H1 (cell line): ENCODE measurements at regions not wholly inside any gene's neighbourhood (a gene's known extent, or its start where the extent isn't known, plus 50 kb on each side); places are given as distances from the start of the nearest gene placed in this dataset.

Experiments used
- CTCF ChIA-PET: fragments of 300-600 bp; sonication (Branson Sonifier 250); formaldehyde crosslinking; loops from one replicate; lab custom pipeline; 2021; ENCODE audit not compliant: partially characterized antibody; lab: Charles Lee
- POLR2A ChIA-PET: fragments of 300-600 bp; sonication (Branson Sonifier 250); formaldehyde crosslinking; loops from one replicate; lab custom pipeline; 2021; ENCODE audit warnings: inconsistent platforms; ENCODE audit not compliant: partially characterized antibody; lab: Charles Lee
- DNase-seq, 2 experiments: peaks; one replicate each; pipeline versions ENCODE4 v3.0.0 to v3.0.0-alpha.2; 2010 to 2022; ENCODE audit warnings: low spot score in 2 of 2, low read depth in 1 of 2, mixed read lengths in 1 of 2
- FAIRE-seq: peaks from 2 replicates; lab custom pipeline; 2011; peaks lifted over from hg19 to GRCh38; lab: Jason Lieb, UNC
- H2AFZ ChIP-seq: 2 replicates; pipeline ENCODE4 v1.8.1; 2012; ENCODE audit warnings: low read length, inconsistent platforms
- H2AK5ac ChIP-seq: 2 replicates; pipeline ENCODE4 v1.6.1; 2013; ENCODE audit warnings: low read depth, low read length
- H2BK120ac ChIP-seq: replicated peaks from 2 replicates; pipeline ENCODE3; 2013; ENCODE audit warnings: low read depth, low read length, inconsistent platforms
- H2BK12ac ChIP-seq: 2 replicates; pipeline ENCODE4 v1.6.1; 2013; ENCODE audit warnings: low read depth, low read length
- H2BK15ac ChIP-seq: 2 replicates; pipeline ENCODE4 v1.6.1; 2013; ENCODE audit warnings: low read length
- H2BK20ac ChIP-seq: 2 replicates; pipeline ENCODE4 v1.6.1; 2013; ENCODE audit warnings: low read length
- H2BK5ac ChIP-seq: 2 replicates; pipeline ENCODE4 v1.6.1; 2013; ENCODE audit warnings: low read depth, low read length
- H3K14ac ChIP-seq: 2 replicates; pipeline ENCODE4 v1.6.1; 2013; ENCODE audit warnings: inconsistent platforms; ENCODE audit not compliant: insufficient read length
- H3K18ac ChIP-seq: 2 replicates; pipeline ENCODE4 v1.6.1; 2013; ENCODE audit warnings: low read length; ENCODE audit errors: extremely low read depth
- H3K23ac ChIP-seq: 2 replicates; pipeline ENCODE4 v1.6.1; 2013; ENCODE audit warnings: inconsistent platforms; ENCODE audit not compliant: insufficient read length
- H3K23me2 ChIP-seq: 2 replicates; pipeline ENCODE4 v1.6.1; 2013; ENCODE audit warnings: low read depth, low read length
- H3K27ac ChIP-seq: 2 replicates; pipeline ENCODE4 v1.6.1; 2011; ENCODE audit warnings: low read depth, low read length, inconsistent platforms
- H3K27me3 ChIP-seq, 4 experiments: replicated peaks in 1 of 4; 1 replicate in 1 of 4; 2 replicates in 3 of 4; pipeline versions ENCODE4 v1.6.1 to v1.8.1; 2011 to 2013; ENCODE audit warnings: low read length in 3 of 4, mild to moderate bottlenecking in 3 of 4, inconsistent platforms in 2 of 4, mixed read lengths in 2 of 4, moderate library complexity in 1 of 4; ENCODE audit not compliant: control insufficient read depth in 3 of 4, insufficient read depth in 3 of 4; ENCODE audit errors: extremely low read depth in 1 of 4
- H3K36me3 ChIP-seq, 4 experiments: 2 replicates each; pipeline versions ENCODE4 v1.6.1 to v1.8.1; 2011 to 2013; ENCODE audit warnings: mild to moderate bottlenecking in 4 of 4, low read length in 3 of 4, moderate library complexity in 2 of 4, control low read depth in 1 of 4, inconsistent platforms in 1 of 4; ENCODE audit not compliant: insufficient read depth in 4 of 4, control insufficient read depth in 2 of 4
- H3K4ac ChIP-seq: replicated peaks from 2 replicates; pipeline ENCODE3; 2013; ENCODE audit warnings: low read length, low read depth, mixed read lengths, inconsistent platforms; ENCODE audit not compliant: insufficient read length
- H3K4me1 ChIP-seq, 4 experiments: replicated peaks in 1 of 4; 1 replicate in 1 of 4; 2 replicates in 3 of 4; pipeline versions ENCODE4 v1.6.1 to v1.8.1; 2011 to 2013; ENCODE audit warnings: low read length in 3 of 4, inconsistent platforms in 2 of 4, mixed read lengths in 1 of 4; ENCODE audit not compliant: insufficient read depth in 4 of 4, control insufficient read depth in 3 of 4
- H3K4me2 ChIP-seq, 2 experiments: 2 replicates each; pipeline versions ENCODE4 v1.6.1 to v1.8.1; 2011 to 2013; ENCODE audit warnings: low read depth in 2 of 2, low read length in 2 of 2, control low read depth in 1 of 2, inconsistent platforms in 1 of 2, mild to moderate bottlenecking in 1 of 2; ENCODE audit not compliant: insufficient read depth in 1 of 2
- H3K4me3 ChIP-seq, 4 experiments: fragments of 200-600, 300-600 bp in 1 of 4; sonication (generic), shearing (Covaris generic), sonication (Bioruptor Twin) in 1 of 4; 2 replicates each; pipeline versions ENCODE4 v1.5.1 to v1.8.1; 2011 to 2016; ENCODE audit warnings: low read length in 4 of 4, low read depth in 3 of 4, control low read depth in 2 of 4, inconsistent platforms in 2 of 4, mild to moderate bottlenecking in 2 of 4, mixed read lengths in 1 of 4, moderate library complexity in 1 of 4; ENCODE audit not compliant: insufficient read depth in 2 of 4; ENCODE audit errors: extremely low read depth in 1 of 4
- H3K56ac ChIP-seq: replicated peaks from 2 replicates; pipeline ENCODE3; 2013; ENCODE audit warnings: low read depth, mild to moderate bottlenecking, mixed read lengths, low read length, inconsistent platforms; ENCODE audit not compliant: insufficient read length
- H3K79me1 ChIP-seq: 2 replicates; pipeline ENCODE4 v1.6.1; 2013; ENCODE audit warnings: low read depth, low read length, control low read depth
- H3K79me2 ChIP-seq, 2 experiments: 2 replicates each; pipeline versions ENCODE4 v1.6.1 to v1.8.1; 2012 to 2013; ENCODE audit warnings: low read length in 2 of 2, mild to moderate bottlenecking in 2 of 2, inconsistent platforms in 1 of 2; ENCODE audit not compliant: insufficient read depth in 2 of 2, control insufficient read depth in 1 of 2
- H3K9ac ChIP-seq, 4 experiments: replicated peaks in 1 of 4; 1 replicate in 1 of 4; 2 replicates in 3 of 4; pipeline versions ENCODE4 v1.6.1 to v1.8.1; 2011 to 2013; ENCODE audit warnings: low read depth in 3 of 4, low read length in 3 of 4, control low read depth in 2 of 4, mild to moderate bottlenecking in 2 of 4, moderate library complexity in 2 of 4, inconsistent platforms in 1 of 4; ENCODE audit errors: extremely low read depth in 1 of 4
- H3K9me3 ChIP-seq, 2 experiments: 2 replicates each; pipeline versions ENCODE4 v1.6.1 to v1.8.1; 2012 to 2013; ENCODE audit warnings: mild to moderate bottlenecking in 2 of 2, moderate library complexity in 2 of 2, control low read depth in 1 of 2, inconsistent platforms in 1 of 2, low read depth in 1 of 2, low read length in 1 of 2, mixed read lengths in 1 of 2; ENCODE audit not compliant: insufficient read depth in 2 of 2
- H4K20me1 ChIP-seq, 2 experiments: replicated peaks in 1 of 2; 2 replicates each; pipeline versions ENCODE3 to v1.8.1; 2011 to 2013; ENCODE audit warnings: inconsistent platforms in 2 of 2, low read length in 2 of 2, mild to moderate bottlenecking in 1 of 2; ENCODE audit not compliant: insufficient read depth in 2 of 2, control insufficient read depth in 1 of 2
- H4K5ac ChIP-seq: 2 replicates; pipeline ENCODE4 v1.6.1; 2013; ENCODE audit warnings: low read length, low read depth, mixed read lengths, inconsistent platforms; ENCODE audit not compliant: insufficient read length
- H4K8ac ChIP-seq: 2 replicates; pipeline ENCODE4 v1.8.0; 2013; ENCODE audit warnings: mild to moderate bottlenecking, moderate library complexity, low read length, inconsistent platforms; ENCODE audit not compliant: insufficient read depth; ENCODE audit errors: extremely low read depth
- H4K91ac ChIP-seq: replicated peaks from 2 replicates; pipeline ENCODE3; 2013; ENCODE audit warnings: low read length, mixed read lengths, inconsistent platforms; ENCODE audit not compliant: insufficient read length
- CTBP2 ChIP-seq: IDR thresholded peaks from 2 replicates; pipeline ENCODE4 v1.7.0; 2011; ENCODE audit warnings: borderline replicate concordance, mild to moderate bottlenecking, moderate library complexity, mixed read lengths, low read length; ENCODE audit not compliant: insufficient read depth, insufficient read length
- EP300 ChIP-seq, 2 experiments: IDR thresholded peaks; 1 replicate in 1 of 2; 2 replicates in 1 of 2; pipeline ENCODE4 v1.6.1; 2011 to 2012; ENCODE audit warnings: low read depth in 2 of 2, low read length in 2 of 2, mild to moderate bottlenecking in 2 of 2, borderline replicate concordance in 1 of 2, inconsistent platforms in 1 of 2, moderate library complexity in 1 of 2
- EZH2 ChIP-seq: fragments of 200-600 bp; sonication (generic); IDR thresholded peaks from 2 replicates; pipeline ENCODE4 v1.7.1; 2012; ENCODE audit warnings: low read depth, mild to moderate bottlenecking, moderate library complexity, low read length, inconsistent platforms; ENCODE audit not compliant: severe bottlenecking
- FOSL1 ChIP-seq: IDR thresholded peaks from 2 replicates; pipeline ENCODE4 v1.6.1; 2011; ENCODE audit warnings: mild to moderate bottlenecking, low read depth, low read length, moderate library complexity; ENCODE audit not compliant: insufficient read depth
- HDAC2 ChIP-seq, 2 experiments: fragments of 300-600 bp in 1 of 2; sonication (generic) in 1 of 2; IDR thresholded peaks; 2 replicates each; pipeline ENCODE4 v1.6.1; 2011 to 2012; ENCODE audit warnings: low read depth in 2 of 2, low read length in 2 of 2, mild to moderate bottlenecking in 2 of 2, moderate library complexity in 2 of 2, borderline replicate concordance in 1 of 2, inconsistent platforms in 1 of 2
- JUND ChIP-seq: IDR thresholded peaks from 2 replicates; pipeline ENCODE4 v1.6.1; 2011; ENCODE audit warnings: mild to moderate bottlenecking, improper control_type of control experiment, low read length
- NRF1 ChIP-seq: IDR thresholded peaks from 2 replicates; pipeline ENCODE4 v1.6.1; 2011; ENCODE audit warnings: mild to moderate bottlenecking, low read depth, low read length, improper control_type of control experiment
- POLR2A ChIP-seq, 2 experiments: IDR thresholded peaks; 1 replicate in 1 of 2; 2 replicates in 1 of 2; pipeline ENCODE4 v1.6.1; 2011; ENCODE audit warnings: low read depth in 2 of 2, low read length in 2 of 2, mild to moderate bottlenecking in 2 of 2; ENCODE audit errors: control extremely low read depth in 1 of 2
- POU5F1 ChIP-seq: IDR thresholded peaks from 2 replicates; pipeline ENCODE4 v1.6.1; 2011; ENCODE audit warnings: low read depth, mild to moderate bottlenecking, low read length, moderate library complexity
- RAD21 ChIP-seq, 2 experiments: IDR thresholded peaks in 1 of 2; conservative IDR thresholded peaks in 1 of 2; 2 replicates each; pipeline ENCODE4 v1.6.1; 2011; ENCODE audit warnings: low read depth in 2 of 2, low read length in 2 of 2, improper control_type of control experiment in 1 of 2, inconsistent platforms in 1 of 2, mild to moderate bottlenecking in 1 of 2, moderate library complexity in 1 of 2
- RNF2 ChIP-seq: fragments of 200-900, 300-1000 bp; sonication (generic); IDR thresholded peaks from 2 replicates; pipeline ENCODE4 v1.7.1; 2016; ENCODE audit warnings: borderline replicate concordance, low read depth, mild to moderate bottlenecking, antibody characterized with exemption, low read length; ENCODE audit not compliant: poor library complexity, severe bottlenecking; ENCODE audit errors: missing control alignments
- SAP30 ChIP-seq: fragments of 300-600 bp; sonication (generic); IDR thresholded peaks from 2 replicates; pipeline ENCODE4 v1.7.1; 2012; ENCODE audit warnings: low read length, moderate library complexity, mild to moderate bottlenecking, inconsistent platforms; ENCODE audit not compliant: insufficient read depth, insufficient replicate concordance
- SRF ChIP-seq: IDR thresholded peaks from 2 replicates; pipeline ENCODE4 v1.6.1; 2011; ENCODE audit warnings: mild to moderate bottlenecking, low read depth, low read length, moderate library complexity
- WGBS, 2 experiments: shearing (Covaris generic) in 1 of 2; methylation state at CpG; one replicate each; pipeline versions ENCODE4 v1.1.6 to v1.1.7; 2013 to 2015; ENCODE audit warnings: low lambda C conversion rate in 2 of 2, mixed read lengths in 2 of 2, inconsistent platforms in 1 of 2, low coverage in 1 of 2, missing lambda C conversion rate in 1 of 2; ENCODE audit not compliant: insufficient replicate concordance in 2 of 2, insufficient coverage in 1 of 2, insufficient read length in 1 of 2; ENCODE audit errors: extremely low coverage in 1 of 2, missing lambda C conversion rate in 1 of 2; 5-methylcytosine and 5-hydroxymethylcytosine counted together

DNA sequence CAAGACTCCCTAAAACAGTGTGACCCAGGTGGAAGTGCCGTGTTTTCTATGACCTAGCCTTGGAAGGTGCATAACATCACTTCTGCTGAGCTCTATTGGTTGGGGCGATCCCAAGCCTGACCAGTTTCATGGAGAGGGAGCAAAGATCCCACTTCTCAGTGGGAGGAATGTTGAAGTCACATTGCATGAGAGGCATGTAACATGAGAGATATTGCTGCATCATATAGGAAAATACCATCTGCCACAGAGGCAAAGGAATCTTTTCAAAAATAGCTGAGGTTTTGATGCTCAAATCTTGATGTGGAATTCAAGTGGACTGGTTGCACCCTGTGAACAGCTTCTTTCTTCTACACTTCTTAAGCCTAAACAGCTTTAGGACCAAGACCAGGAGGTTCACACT is 56.4 kb upstream of the NLRP1 start:
- Histone ChIP-seq H3K27me3 (no peaks in the 10 kb centered on the region; a peak in 1 of 7 replicates), H2BK5ac (no peak overlapping the region), H3K9ac (no peak overlapping the region), H3K18ac (no peak overlapping the region), H3K79me2 (no peaks in the 10 kb centered on the region), H2BK120ac (no peak overlapping the region), H2BK15ac (no peak overlapping the region), H2AK5ac (no peak overlapping the region), H3K23ac (no peak overlapping the region), H4K20me1 (no peaks in the 10 kb centered on the region), H2BK20ac (no peak overlapping the region), H3K4me1 (no peaks in the 10 kb centered on the region), H3K14ac (no peak overlapping the region), H3K4me3 (no peak overlapping the region), H3K56ac (no peak overlapping the region), H3K4ac (no peak overlapping the region), H3K4me2 (no peak overlapping the region), H4K91ac (no peak overlapping the region), H4K8ac (no peak overlapping the region), H2AFZ (no peak overlapping the region), H2BK12ac (no peak overlapping the region), H3K9me3 (no peaks in the 10 kb centered on the region), H3K36me3 (no peaks in the 10 kb centered on the region), H3K23me2 (no peaks in the 10 kb centered on the region), H3K79me1 (no peaks in the 10 kb centered on the region), H4K5ac (no peak overlapping the region), H3K27ac (no peak overlapping the region)
- WGBS, 2 experiments, result 86% methylated on average over 2 of the region's 2 CpGs; no CpG with 5 or more reads in 1 of the 2 experiments
- no peak for DNase-seq
- CTCF ChIA-PET, result interaction anchor here (0.9 to 1.5 kb wide), 3 partner anchors 10 to 40 kb away, joined by 4 to 11 read pairs (median 4); no protein-coding TSS in a partner anchor
- POLR2A ChIA-PET, result no interaction called here
- FAIRE-seq, result no peak
- TF ChIP-seq SAP30 (no peak), JUND (no peak), SRF (no peak), RNF2 (no peak), POLR2A (IDR thresholded peaks at IDR 0.05; ENCODE audit: control extremely low read depth in 1 of 2, low read depth in 2 of 2, low read length in 2 of 2) (no peak), POU5F1 (no peak), EZH2 (no peak), NRF1 (no peak), HDAC2 (IDR thresholded peaks at IDR 0.05; ENCODE audit: borderline replicate concordance in 1 of 2, low read depth in 2 of 2, low read length in 2 of 2) (no peak), FOSL1 (no peak), RAD21 (IDR thresholded peaks at IDR 0.05 in 1 of 2, conservative IDR thresholded peaks at IDR 0.05 in 1 of 2; ENCODE audit: low read depth in 2 of 2, low read length in 2 of 2) (no peak), EP300 (IDR thresholded peaks at IDR 0.05; ENCODE audit: borderline replicate concordance in 1 of 2, low read depth in 2 of 2, low read length in 2 of 2) (no peak), CTBP2 (no peak)
